Sigmoid colon (tissue), 4 donors: ENCODE measurements at regions not wholly inside any gene's neighbourhood (a gene's known extent, or its start where the extent isn't known, plus 50 kb on each side); places are given as distances from the start of the nearest gene placed in this dataset.
"Not testable (repeated sequence)": the region's sequence is repeated elsewhere in the genome, so short reads cannot be mapped to it uniquely, and the experiment has no call there.

ENCODE experiments used
- POLR2A ChIP-seq, 2 donors: fragments of 450-650 bp; IDR thresholded peaks; one replicate each; pipeline ENCODE4 v1.6.1; 2016; ENCODE audit warnings: antibody characterized with exemption in 2 of 2, mild to moderate bottlenecking in 2 of 2, moderate library complexity in 2 of 2
- POLR2AphosphoS5 ChIP-seq, 4 donors: sonication (generic); formaldehyde crosslinking; IDR thresholded peaks; one replicate each; pipeline ENCODE4 v1.6.1; 2017; ENCODE audit warnings: antibody characterized with exemption in 4 of 4

DNA sequence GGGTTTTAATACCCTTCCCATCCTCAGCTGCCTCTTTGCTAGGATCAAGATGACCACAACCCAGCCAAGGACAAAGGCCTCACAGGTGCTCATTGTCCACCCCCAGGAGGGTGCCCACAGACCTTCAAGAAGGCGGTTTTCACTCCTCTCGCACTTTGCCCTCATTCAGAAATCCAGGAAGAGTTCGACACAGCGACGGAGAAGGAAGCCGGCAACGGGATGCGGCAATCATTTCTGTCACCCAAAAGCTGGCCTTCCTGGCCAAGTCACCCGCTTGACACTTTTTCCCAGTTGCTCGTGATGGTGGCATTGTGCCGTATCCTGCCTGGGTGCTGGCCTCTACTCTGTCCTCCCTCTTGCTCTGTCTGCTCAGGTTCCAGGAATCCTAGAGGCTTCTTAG lies 293.0 kb upstream of the ZNF337 start:
- not testable (repeated sequence) for TF ChIP-seq POLR2AphosphoS5, POLR2A (IDR thresholded peaks at IDR 0.05)
